ENCODE measurements at regions not wholly inside any gene's neighbourhood (a gene's known extent, or its start where the extent isn't known, plus 50 kb on each side); places are given as distances from the start of the nearest gene placed in this dataset.

- intact Hi-C loops (cut with DNase I), result loop anchor here in 8 of 10 donors (10.0 kb wide), 4 partner anchors 175 to 1245 kb away; partner anchors contain the start of gene ALCAM (in 4 of the 8)
- no peak for DNase-seq
These were observed 1087.1 kb upstream of the ALCAM start for GRCh38 chr3:104279617-104280016.

GRCh38 chr3:104281713-104282112 is 1085.0 kb upstream of the ALCAM start:
- 71 to 95% (median 88%) methylated on average over 3 of the region's 3 CpGs for WGBS, 4 donors
- Histone ChIP-seq H3K9me3 (peaks cover 0 to 36% (median 23%) of the 10 kb centered on the region in 12 donors), H3K27me3 (no peaks in the 10 kb centered on the region), H3K4me3 (no peak overlapping the region), H3K4me1 (no peaks in the 10 kb centered on the region), H3K36me3 (no peaks in the 10 kb centered on the region), H3K27ac (no peak overlapping the region)
- DNase-seq (no peak), ATAC-seq (no peak)
- TF ChIP-seq POLR2A (IDR thresholded peaks at IDR 0.05) (no peak), CTCF (IDR thresholded peaks at IDR 0.05) (no peak)
- intact Hi-C loops (cut with DNase I), result no loop called here

More at GRCh38 chr3:104279617-104280016, 1087.1 kb upstream of the ALCAM start:
- TF ChIP-seq POLR2A (IDR thresholded peaks at IDR 0.05) (no peak), CTCF (IDR thresholded peaks at IDR 0.05) (no peak)
- peak overlapping the region in 6 of 12 donors; percentile 5 to 36 (median 12) for H3K4me3 ChIP-seq
- peaks cover 0 to 52% (median 28%) of the 10 kb centered on the region in 12 donors for H3K9me3 ChIP-seq
- 39 to 49% (median 43%) methylated on average over 1 of the region's 1 CpG for WGBS, 4 donors
- H3K27ac ChIP-seq, result no peak overlapping the region
- H3K27me3 ChIP-seq, result no peaks in the 10 kb centered on the region
- no peak for ATAC-seq
- H3K36me3 ChIP-seq, result no peaks in the 10 kb centered on the region
- no peaks in the 10 kb centered on the region for H3K4me1 ChIP-seq

DNA sequence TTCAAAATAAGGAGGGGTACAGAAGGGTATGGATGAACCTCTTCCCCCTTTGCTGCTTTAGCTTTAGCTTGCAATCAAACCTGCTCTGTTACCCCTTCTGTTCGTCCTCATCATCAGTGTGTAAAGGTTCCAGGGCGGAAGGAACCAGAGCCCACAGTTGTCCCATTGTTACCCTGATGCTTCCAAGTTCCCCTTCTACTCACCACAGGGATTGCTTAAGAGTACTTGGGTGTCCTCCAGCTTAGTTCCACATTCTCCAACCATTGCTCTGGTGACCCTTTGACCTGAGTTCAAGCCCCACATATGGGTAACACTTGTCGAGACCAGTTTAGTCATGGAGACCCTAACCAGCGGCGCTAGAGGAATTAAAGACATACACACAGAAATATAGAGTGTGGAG is 1080.1 kb upstream of the ALCAM start:
- peaks cover 0 to 6% (median 0%) of the 10 kb centered on the region in 12 donors for H3K4me1 ChIP-seq
- no peak for ATAC-seq
- no peak overlapping the region for H3K4me3 ChIP-seq
- intact Hi-C loops (cut with DNase I), result no loop called here
- no peaks in the 10 kb centered on the region for H3K36me3 ChIP-seq
- H3K27me3 ChIP-seq, result no peaks in the 10 kb centered on the region
- DNase-seq, result no peak
- H3K9me3 ChIP-seq, result peaks cover 0 to 27% (median 14%) of the 10 kb centered on the region in 12 donors
- H3K27ac ChIP-seq, result no peak overlapping the region
- no peak for TF ChIP-seq POLR2A (IDR thresholded peaks at IDR 0.05)
- TF ChIP-seq CTCF (IDR thresholded peaks at IDR 0.05), result no peak
- 83 to 90% (median 89%) methylated on average over 5 of the region's 5 CpGs for WGBS, 4 donors

DNA sequence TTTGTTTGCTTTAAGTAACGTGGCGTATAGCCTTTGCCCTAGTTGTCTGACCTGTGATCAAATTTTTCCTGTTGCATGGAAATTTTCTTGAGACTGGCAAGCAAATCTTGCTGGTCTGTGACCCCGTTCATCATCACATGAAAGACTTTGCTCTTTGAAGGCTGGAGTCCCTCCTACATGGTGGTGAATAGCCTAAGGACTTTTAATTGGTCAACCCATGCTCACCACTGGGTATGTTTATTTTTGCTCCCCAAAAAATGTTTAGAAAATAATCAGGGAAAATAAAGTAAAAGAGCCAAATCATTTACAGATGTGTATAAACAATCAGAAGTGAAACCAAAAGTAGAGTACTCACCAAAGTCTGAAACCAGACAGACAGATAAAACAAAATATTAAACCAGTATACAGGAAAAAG is 1075.3 kb upstream of the ALCAM start:
- Histone ChIP-seq H3K4me3 (peak overlapping the region in 7 of 12 donors; percentile 4 to 39 (median 25)), H3K4me1 (peaks cover 0 to 6% (median 0%) of the 10 kb centered on the region in 12 donors), H3K27ac (peak overlapping the region in 2 of 12 donors; percentile 0 to 24), H3K36me3 (no peaks in the 10 kb centered on the region), H3K9me3 (peaks cover 0 to 13% (median 3%) of the 10 kb centered on the region in 12 donors), H3K27me3 (no peaks in the 10 kb centered on the region)
- WGBS, 4 donors, result 34 to 68% (median 44%) methylated on average over 3 of the region's 3 CpGs
- intact Hi-C loops (cut with DNase I), result no loop called here
- DNase-seq (no peak), ATAC-seq (no peak)
- no peak for TF ChIP-seq POLR2A (IDR thresholded peaks at IDR 0.05)
- no peak for TF ChIP-seq CTCF (IDR thresholded peaks at IDR 0.05)
